HG02970 (cell line): ENCODE measurements at regions not wholly inside any gene's neighbourhood (a gene's known extent, or its start where the extent isn't known, plus 50 kb on each side); places are given as distances from the start of the nearest gene placed in this dataset.
"Not testable (repeated sequence)": the region's sequence is repeated elsewhere in the genome, so short reads cannot be mapped to it uniquely, and the experiment has no call there.

Source experiments
- ATAC-seq: cut with Tn5 transposase; IDR thresholded peaks from one replicate; pipeline ENCODE4 v1.9.1; 2021; ENCODE audit warnings: mild to moderate bottlenecking, moderate library complexity, moderate number of reproducible peaks; ENCODE audit not compliant: unreplicated experiment, low FRiP score

DNA sequence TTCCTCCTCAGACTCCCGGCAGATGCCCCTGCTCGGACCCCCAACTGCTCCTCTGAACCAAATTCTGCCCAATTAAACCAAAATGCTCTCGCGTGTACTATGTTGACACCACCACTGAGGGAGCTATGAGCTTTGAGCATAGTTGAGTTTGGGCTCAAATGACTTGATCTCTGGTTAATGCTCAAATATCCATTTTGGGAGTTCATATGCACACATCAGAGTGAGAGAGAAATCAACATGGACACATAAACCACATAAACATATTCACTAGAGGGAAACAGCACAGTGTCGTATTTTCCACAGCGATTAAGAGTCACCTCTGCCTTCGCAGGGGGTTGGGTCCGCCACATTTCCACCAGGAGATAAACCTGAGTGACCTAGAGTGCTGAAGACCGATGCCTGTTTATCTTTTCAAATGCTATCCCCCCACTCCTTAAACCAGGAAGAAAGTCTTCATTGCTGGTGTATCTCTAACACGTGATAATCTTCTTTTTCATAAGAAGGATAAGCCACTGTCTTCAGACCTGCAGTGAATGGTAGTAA lies 59.4 kb upstream of the FOXN3 start:
- ATAC-seq: no peak

- no peak for ATAC-seq
Observed at GRCh38 chr14:89474464-89474863, 57.4 kb upstream of the FOXN3 start.

- ATAC-seq: no peak
Observed at GRCh38 chr14:89473989-89474388, 57.0 kb upstream of the FOXN3 start.

DNA sequence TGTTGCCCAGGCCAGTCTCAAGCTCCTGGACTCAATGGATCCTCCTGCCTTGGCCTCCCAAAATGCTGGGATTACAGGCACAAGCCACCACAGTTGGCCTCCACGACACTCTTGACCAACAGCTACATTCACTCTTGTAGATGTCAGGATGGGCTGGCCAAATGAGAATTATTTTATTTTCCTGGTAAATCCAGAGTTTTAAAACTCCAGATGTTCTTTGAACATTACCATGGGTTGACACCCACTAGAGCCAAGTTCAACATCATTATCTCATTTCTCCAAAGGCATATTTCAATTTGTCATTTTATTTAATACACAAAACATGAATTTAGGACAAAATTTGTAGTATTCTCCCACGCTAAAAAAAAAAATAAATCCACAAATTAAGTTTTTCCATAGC lies 56.5 kb upstream of the FOXN3 start:
- ATAC-seq: no peak

- ATAC-seq: no peak
Observed at GRCh38 chr14:89470401-89470800, 53.4 kb upstream of the FOXN3 start.

GRCh38 chr14:89469210-89470198 lies 52.5 kb upstream of the FOXN3 start:
- no peak for ATAC-seq

GRCh38 chr14:89468566-89468965 lies 51.5 kb upstream of the FOXN3 start:
- no peak for ATAC-seq

- ATAC-seq: not testable (repeated sequence)
Observed at GRCh38 chr14:89468030-89468429, 51.0 kb upstream of the FOXN3 start.

- ATAC-seq: no peak
Observed at GRCh38 chr14:89466944-89467343, 49.9 kb upstream of the FOXN3 start.
